ENCODE measurements at regions not wholly inside any gene's neighbourhood (a gene's known extent, or its start where the extent isn't known, plus 50 kb on each side); places are given as distances from the start of the nearest gene placed in this dataset.

DNA sequence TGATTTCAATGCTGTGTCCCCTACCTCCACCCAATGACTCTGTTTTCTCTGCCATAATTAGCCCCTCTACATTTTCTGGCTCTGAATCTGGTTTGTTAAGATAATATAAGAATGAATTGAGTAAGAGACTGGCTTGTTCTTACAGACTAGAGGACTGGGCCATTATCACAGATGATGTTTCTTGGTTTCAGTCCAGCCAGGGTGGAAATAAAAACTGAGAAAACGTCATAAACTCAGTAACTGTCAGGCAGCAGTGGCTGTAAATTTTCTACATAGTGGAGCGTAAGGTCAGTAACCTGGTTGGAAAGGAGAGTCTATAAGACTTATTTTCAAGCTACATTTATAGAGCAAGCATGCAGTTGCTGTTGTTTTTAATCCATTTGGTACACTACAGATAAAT, 485.4 kb downstream of the HTR7 start:
- TF ChIP-seq, protein P1, sequence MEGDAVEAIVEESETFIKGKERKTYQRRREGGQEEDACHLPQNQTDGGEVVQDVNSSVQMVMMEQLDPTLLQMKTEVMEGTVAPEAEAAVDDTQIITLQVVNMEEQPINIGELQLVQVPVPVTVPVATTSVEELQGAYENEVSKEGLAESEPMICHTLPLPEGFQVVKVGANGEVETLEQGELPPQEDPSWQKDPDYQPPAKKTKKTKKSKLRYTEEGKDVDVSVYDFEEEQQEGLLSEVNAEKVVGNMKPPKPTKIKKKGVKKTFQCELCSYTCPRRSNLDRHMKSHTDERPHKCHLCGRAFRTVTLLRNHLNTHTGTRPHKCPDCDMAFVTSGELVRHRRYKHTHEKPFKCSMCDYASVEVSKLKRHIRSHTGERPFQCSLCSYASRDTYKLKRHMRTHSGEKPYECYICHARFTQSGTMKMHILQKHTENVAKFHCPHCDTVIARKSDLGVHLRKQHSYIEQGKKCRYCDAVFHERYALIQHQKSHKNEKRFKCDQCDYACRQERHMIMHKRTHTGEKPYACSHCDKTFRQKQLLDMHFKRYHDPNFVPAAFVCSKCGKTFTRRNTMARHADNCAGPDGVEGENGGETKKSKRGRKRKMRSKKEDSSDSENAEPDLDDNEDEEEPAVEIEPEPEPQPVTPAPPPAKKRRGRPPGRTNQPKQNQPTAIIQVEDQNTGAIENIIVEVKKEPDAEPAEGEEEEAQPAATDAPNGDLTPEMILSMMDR (IDR thresholded peaks at IDR 0.05): no peak
- TF ChIP-seq POLR2A (IDR thresholded peaks at IDR 0.05): no peak
